IMR-90 (cell line): ENCODE measurements at regions not wholly inside any gene's neighbourhood (a gene's known extent, or its start where the extent isn't known, plus 50 kb on each side); places are given as distances from the start of the nearest gene placed in this dataset.

Source experiments
- CEBPB ChIP-seq: IDR thresholded peaks from 2 replicates; pipeline ENCODE4 v1.6.1; 2012; ENCODE audit warnings: low read depth, low read length, improper control_type of control experiment
- ELK1 ChIP-seq: fragments of 150-350 bp; IDR thresholded peaks from 2 replicates; pipeline ENCODE4 v1.6.1; 2016; ENCODE audit warnings: low read depth, mild to moderate bottlenecking, low read length, moderate library complexity, borderline replicate concordance
- MXI1 ChIP-seq: IDR thresholded peaks from 2 replicates; pipeline ENCODE4 v1.6.1; 2012; ENCODE audit warnings: low read depth, mild to moderate bottlenecking, low read length, moderate library complexity, borderline replicate concordance
- POLR2A ChIP-seq: IDR thresholded peaks from 2 replicates; pipeline ENCODE4 v1.6.1; 2012; ENCODE audit warnings: mild to moderate bottlenecking, low read depth, low read length
- RCOR1 ChIP-seq: IDR thresholded peaks from 2 replicates; pipeline ENCODE4 v1.6.1; 2012; ENCODE audit warnings: mild to moderate bottlenecking, low read length, improper control_type of control experiment; ENCODE audit not compliant: insufficient replicate concordance
- SMC3 ChIP-seq: fragments of 150-350 bp; IDR thresholded peaks from 2 replicates; pipeline ENCODE4 v1.6.1; 2016; ENCODE audit warnings: low read depth, mild to moderate bottlenecking, antibody characterized with exemption, low read length, moderate library complexity
- TF ChIP-seq, protein P1 (sequence below): conservative IDR thresholded peaks from 2 replicates; pipeline ENCODE4 v1.5.1; 2012; ENCODE audit warnings: mild to moderate bottlenecking, low read depth, low read length, improper control_type of control experiment
- TF ChIP-seq, protein P2 (sequence below): fragments of 150-350 bp; IDR thresholded peaks from 2 replicates; pipeline ENCODE4 v1.6.1; 2017; ENCODE audit warnings: mild to moderate bottlenecking, antibody characterized with exemption, low read length, low read depth

GRCh38 chr2:210966330-210966729 is 409.9 kb downstream of the CPS1 start:
- TF ChIP-seq, protein P1, sequence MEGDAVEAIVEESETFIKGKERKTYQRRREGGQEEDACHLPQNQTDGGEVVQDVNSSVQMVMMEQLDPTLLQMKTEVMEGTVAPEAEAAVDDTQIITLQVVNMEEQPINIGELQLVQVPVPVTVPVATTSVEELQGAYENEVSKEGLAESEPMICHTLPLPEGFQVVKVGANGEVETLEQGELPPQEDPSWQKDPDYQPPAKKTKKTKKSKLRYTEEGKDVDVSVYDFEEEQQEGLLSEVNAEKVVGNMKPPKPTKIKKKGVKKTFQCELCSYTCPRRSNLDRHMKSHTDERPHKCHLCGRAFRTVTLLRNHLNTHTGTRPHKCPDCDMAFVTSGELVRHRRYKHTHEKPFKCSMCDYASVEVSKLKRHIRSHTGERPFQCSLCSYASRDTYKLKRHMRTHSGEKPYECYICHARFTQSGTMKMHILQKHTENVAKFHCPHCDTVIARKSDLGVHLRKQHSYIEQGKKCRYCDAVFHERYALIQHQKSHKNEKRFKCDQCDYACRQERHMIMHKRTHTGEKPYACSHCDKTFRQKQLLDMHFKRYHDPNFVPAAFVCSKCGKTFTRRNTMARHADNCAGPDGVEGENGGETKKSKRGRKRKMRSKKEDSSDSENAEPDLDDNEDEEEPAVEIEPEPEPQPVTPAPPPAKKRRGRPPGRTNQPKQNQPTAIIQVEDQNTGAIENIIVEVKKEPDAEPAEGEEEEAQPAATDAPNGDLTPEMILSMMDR: no peak
- TF ChIP-seq CEBPB (no peak), SMC3 (no peak), ELK1 (no peak), POLR2A (no peak), MXI1 (no peak), RCOR1 (no peak)
- TF ChIP-seq, protein P2, sequence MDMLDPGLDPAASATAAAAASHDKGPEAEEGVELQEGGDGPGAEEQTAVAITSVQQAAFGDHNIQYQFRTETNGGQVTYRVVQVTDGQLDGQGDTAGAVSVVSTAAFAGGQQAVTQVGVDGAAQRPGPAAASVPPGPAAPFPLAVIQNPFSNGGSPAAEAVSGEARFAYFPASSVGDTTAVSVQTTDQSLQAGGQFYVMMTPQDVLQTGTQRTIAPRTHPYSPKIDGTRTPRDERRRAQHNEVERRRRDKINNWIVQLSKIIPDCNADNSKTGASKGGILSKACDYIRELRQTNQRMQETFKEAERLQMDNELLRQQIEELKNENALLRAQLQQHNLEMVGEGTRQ: no peak
